ENCODE measurements at regions not wholly inside any gene's neighbourhood (a gene's known extent, or its start where the extent isn't known, plus 50 kb on each side); places are given as distances from the start of the nearest gene placed in this dataset.
A peak's percentile ranks its signal among the peaks of the same experiment; 100 is the strongest.

- DNase-seq (ENCODE audit: low read depth, low spot score), result peak; percentile 82
- in situ Hi-C loops (cut with HindIII; ENCODE audit: low sequenced_read_pairs), result no loop called here
- H3K4me3 ChIP-seq (ENCODE audit: low read depth, low read length), result no peak overlapping the region
- TF ChIP-seq CTCF (IDR thresholded peaks at IDR 0.05; ENCODE audit: low read depth, low read length), result no peak
These were observed 219.0 kb upstream of the GIMD1 start for GRCh38 chr4:106587558-106587957.

DNA sequence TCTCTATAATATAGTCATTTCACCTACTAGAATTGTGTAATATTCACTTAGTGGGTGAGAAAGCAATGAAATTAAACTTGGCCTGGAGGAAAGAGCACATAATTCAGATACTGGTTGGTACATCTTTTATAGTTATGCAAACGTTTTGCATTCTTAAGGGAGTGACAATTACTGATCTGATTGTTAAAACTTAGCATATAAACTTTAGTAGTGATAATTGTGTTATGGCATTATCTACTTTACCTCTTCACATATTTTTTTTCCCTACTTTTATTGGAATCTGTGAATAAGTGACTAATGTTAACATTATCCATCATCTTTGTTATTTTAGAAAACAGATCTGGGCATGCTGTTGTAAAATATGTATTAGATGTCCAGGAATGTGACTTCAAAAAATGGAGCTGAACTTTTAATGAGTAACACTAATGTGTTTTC, 217.4 kb upstream of the GIMD1 start:
- in situ Hi-C loops (cut with HindIII; ENCODE audit: low sequenced_read_pairs), result no loop called here
- no peak overlapping the region for H3K4me3 ChIP-seq (ENCODE audit: low read depth, low read length)
- TF ChIP-seq CTCF (IDR thresholded peaks at IDR 0.05; ENCODE audit: low read depth, low read length), result no peak
- DNase-seq (ENCODE audit: low read depth, low spot score), result no peak

- in situ Hi-C loops (cut with HindIII; ENCODE audit: low sequenced_read_pairs), result no loop called here
- no peak for TF ChIP-seq CTCF (IDR thresholded peaks at IDR 0.05; ENCODE audit: low read depth, low read length)
- H3K4me3 ChIP-seq (ENCODE audit: low read depth, low read length), result no peak overlapping the region
- peak; percentile 59 for DNase-seq (ENCODE audit: low read depth, low spot score)
These were observed 215.9 kb upstream of the GIMD1 start for GRCh38 chr4:106584337-106584989.

GRCh38 chr4:106583567-106583966, 215.0 kb upstream of the GIMD1 start:
- DNase-seq (ENCODE audit: low read depth, low spot score), result peak; percentile 95
- H3K4me3 ChIP-seq (ENCODE audit: low read depth, low read length), result no peak overlapping the region
- no peak for TF ChIP-seq CTCF (IDR thresholded peaks at IDR 0.05; ENCODE audit: low read depth, low read length)
- in situ Hi-C loops (cut with HindIII; ENCODE audit: low sequenced_read_pairs), result no loop called here

DNA sequence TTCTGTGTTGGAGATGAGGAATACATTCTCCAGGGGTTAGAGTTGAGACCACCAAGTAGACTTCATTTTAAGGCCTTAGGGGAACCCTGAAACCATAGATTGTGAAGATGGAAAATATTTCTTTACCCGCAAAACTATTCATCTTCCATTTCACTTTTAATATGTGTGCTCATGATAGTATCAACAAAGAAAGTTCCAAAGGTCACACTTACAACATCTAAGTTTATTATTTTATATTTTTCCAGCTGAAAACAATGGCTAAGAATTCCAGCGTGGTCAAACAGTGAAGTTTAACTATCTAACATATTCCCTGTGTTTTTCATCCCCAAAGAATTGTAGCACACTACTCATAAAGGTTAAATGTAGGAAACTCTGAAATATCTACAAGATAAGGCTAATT, 214.5 kb upstream of the GIMD1 start:
- no peak overlapping the region for H3K4me3 ChIP-seq (ENCODE audit: low read depth, low read length)
- no peak for TF ChIP-seq CTCF (IDR thresholded peaks at IDR 0.05; ENCODE audit: low read depth, low read length)
- in situ Hi-C loops (cut with HindIII; ENCODE audit: low sequenced_read_pairs), result no loop called here
- DNase-seq (ENCODE audit: low read depth, low spot score), result no peak

DNA sequence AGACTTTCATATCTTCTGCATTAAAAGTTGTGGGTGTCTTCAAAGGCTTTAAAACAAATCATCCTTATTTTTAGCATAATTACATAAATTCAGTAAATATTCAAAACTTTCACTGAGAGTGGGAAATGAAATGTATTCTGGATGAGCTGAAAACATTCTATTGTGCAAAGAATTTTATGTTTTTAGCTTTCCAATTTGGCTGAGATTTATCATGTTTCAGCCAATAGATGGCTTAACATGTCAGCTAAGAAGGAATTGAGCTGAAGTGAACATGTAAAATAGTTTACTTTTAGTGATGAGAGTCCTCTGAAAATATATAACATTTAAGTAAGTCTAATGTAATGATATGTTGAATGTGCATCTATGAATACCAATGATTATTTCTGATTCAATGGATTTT, 213.5 kb upstream of the GIMD1 start:
- H3K4me3 ChIP-seq (ENCODE audit: low read depth, low read length), result no peak overlapping the region
- no peak for TF ChIP-seq CTCF (IDR thresholded peaks at IDR 0.05; ENCODE audit: low read depth, low read length)
- DNase-seq (ENCODE audit: low read depth, low spot score), result no peak
- in situ Hi-C loops (cut with HindIII; ENCODE audit: low sequenced_read_pairs), result no loop called here

Data from astrocyte of the spinal cord (primary cell).